Liver (tissue), 8 donors: ENCODE measurements at regions not wholly inside any gene's neighbourhood (a gene's known extent, or its start where the extent isn't known, plus 50 kb on each side); places are given as distances from the start of the nearest gene placed in this dataset.

Experiments
- DNase-seq: peaks from one replicate; pipeline ENCODE4 v3.0.0-alpha.2; 2017; ENCODE audit warnings: low spot score
- H3K27ac ChIP-seq, 2 donors: one replicate each; pipeline ENCODE4 v1.7.0; 2013; ENCODE audit warnings: inconsistent platforms in 2 of 2, low read length in 2 of 2, control low read depth in 1 of 2, low read depth in 1 of 2, mild to moderate bottlenecking in 1 of 2
- H3K27me3 ChIP-seq, 4 donors: one replicate each; pipeline versions ENCODE4 v1.6.1 to v1.7.0; 2013; ENCODE audit warnings: low read length in 3 of 4, inconsistent platforms in 1 of 4, mild to moderate bottlenecking in 1 of 4, moderate library complexity in 1 of 4; ENCODE audit not compliant: control insufficient read depth in 4 of 4, insufficient read depth in 4 of 4
- H3K36me3 ChIP-seq, 4 donors: one replicate each; pipeline versions ENCODE4 v1.6.1 to v1.7.0; 2013; ENCODE audit warnings: low read length in 3 of 4, mild to moderate bottlenecking in 3 of 4, low read depth in 1 of 4, moderate library complexity in 1 of 4; ENCODE audit not compliant: control insufficient read depth in 4 of 4, insufficient read depth in 3 of 4
- H3K4me1 ChIP-seq, 4 donors: one replicate each; pipeline versions ENCODE4 v1.6.1 to v1.7.0; 2013; ENCODE audit warnings: low read length in 3 of 4, mild to moderate bottlenecking in 3 of 4, moderate library complexity in 1 of 4; ENCODE audit not compliant: control insufficient read depth in 4 of 4, insufficient read depth in 4 of 4
- H3K4me3 ChIP-seq, 3 donors: one replicate each; pipeline versions ENCODE4 v1.6.1 to v1.7.0; 2013; ENCODE audit warnings: low read length in 3 of 3, control low read depth in 1 of 3, low read depth in 1 of 3, mild to moderate bottlenecking in 1 of 3
- H3K9ac ChIP-seq, 2 donors: one replicate each; pipeline ENCODE4 v1.7.0; 2013; ENCODE audit warnings: low read length in 2 of 2, mild to moderate bottlenecking in 2 of 2, moderate library complexity in 2 of 2, control low read depth in 1 of 2, low read depth in 1 of 2
- H3K9me3 ChIP-seq, 4 donors: one replicate each; pipeline versions ENCODE4 v1.6.1 to v1.7.0; 2013; ENCODE audit warnings: low read length in 3 of 4; ENCODE audit not compliant: control insufficient read depth in 4 of 4
- ATF3 ChIP-seq: IDR thresholded peaks from 2 replicates; pipeline ENCODE4 v1.6.1; 2016; ENCODE audit warnings: antibody characterized with exemption
- CTCF ChIP-seq: fragments of 150-350 bp; IDR thresholded peaks from 2 replicates; pipeline ENCODE4 v1.5.1; 2017; ENCODE audit warnings: improper control_type of control experiment, low read depth, low read length; ENCODE audit not compliant: missing input control
- EGR1 ChIP-seq, 2 donors: IDR thresholded peaks; 2 replicates each; pipeline ENCODE4 v1.6.1; 2016 to 2018; ENCODE audit warnings: antibody characterized with exemption in 2 of 2, low read depth in 2 of 2
- FOXA1 ChIP-seq: IDR thresholded peaks from 2 replicates; pipeline ENCODE4 v1.6.1; 2016; ENCODE audit warnings: antibody characterized with exemption
- FOXA2 ChIP-seq: IDR thresholded peaks from 2 replicates; pipeline ENCODE4 v1.6.1; 2016; ENCODE audit warnings: antibody characterized with exemption
- GABPA ChIP-seq, 2 donors: IDR thresholded peaks in 1 of 2; conservative IDR thresholded peaks in 1 of 2; 2 replicates each; pipeline ENCODE4 v1.6.1; 2016; ENCODE audit warnings: antibody characterized with exemption in 2 of 2, mild to moderate bottlenecking in 1 of 2, moderate library complexity in 1 of 2
- HNF4A ChIP-seq, 2 donors: conservative IDR thresholded peaks; 2 replicates each; pipeline ENCODE4 v1.6.1; 2016; ENCODE audit warnings: antibody characterized with exemption in 2 of 2, mild to moderate bottlenecking in 2 of 2
- HNF4G ChIP-seq: IDR thresholded peaks from 2 replicates; pipeline ENCODE4 v1.6.1; 2016; ENCODE audit warnings: antibody characterized with exemption
- JUND ChIP-seq, 2 donors: IDR thresholded peaks; 2 replicates each; pipeline ENCODE4 v1.6.1; 2016; ENCODE audit warnings: antibody characterized with exemption in 2 of 2
- MAX ChIP-seq: IDR thresholded peaks from 2 replicates; pipeline ENCODE4 v1.6.1; 2016; ENCODE audit warnings: antibody characterized with exemption
- NR2F2 ChIP-seq: IDR thresholded peaks from 2 replicates; pipeline ENCODE4 v1.6.1; 2016; ENCODE audit warnings: antibody characterized with exemption
- RAD21 ChIP-seq, 2 donors: IDR thresholded peaks; 2 replicates each; pipeline ENCODE4 v1.6.1; 2016; ENCODE audit warnings: antibody characterized with exemption in 2 of 2, mild to moderate bottlenecking in 2 of 2
- REST ChIP-seq: IDR thresholded peaks from 2 replicates; pipeline ENCODE4 v1.6.1; 2016; ENCODE audit warnings: antibody characterized with exemption, mild to moderate bottlenecking
- RXRA ChIP-seq, 2 donors: IDR thresholded peaks; 2 replicates each; pipeline ENCODE4 v1.6.1; 2017 to 2018; ENCODE audit warnings: antibody characterized with exemption in 2 of 2, mild to moderate bottlenecking in 1 of 2
- SP1 ChIP-seq: IDR thresholded peaks from 2 replicates; pipeline ENCODE4 v1.6.1; 2018; ENCODE audit warnings: antibody characterized with exemption, mild to moderate bottlenecking
- TAF1 ChIP-seq: conservative IDR thresholded peaks from 2 replicates; pipeline ENCODE4 v1.6.1; 2016; ENCODE audit warnings: antibody characterized with exemption, mild to moderate bottlenecking
- YY1 ChIP-seq: IDR thresholded peaks from 2 replicates; pipeline ENCODE4 v1.6.1; 2016; ENCODE audit warnings: antibody characterized with exemption, mild to moderate bottlenecking
- ZBTB33 ChIP-seq: IDR thresholded peaks from 2 replicates; pipeline ENCODE4 v1.6.1; 2016; ENCODE audit warnings: antibody characterized with exemption
- WGBS: extraction: QIAGEN DNeasy Blood & Tissue Kit; methylation state at CpG from one replicate; pipeline ENCODE4 v1.1.7; 2013; 5-methylcytosine and 5-hydroxymethylcytosine counted together
- donor health status: healthy.
- donor health status: healthy.
- donor health status: healthy.
- donor health status: healthy.
- donor health status: healthy.

GRCh38 chr3:118168175-118168574 lies 866.5 kb downstream of the IGSF11 start:
- peaks cover 0 to 2% (median 0%) of the 10 kb centered on the region in 4 donors for H3K9me3 ChIP-seq
- no peaks in the 10 kb centered on the region for H3K36me3 ChIP-seq
- TF ChIP-seq ZBTB33 (no peak), HNF4A (conservative IDR thresholded peaks at IDR 0.05) (peak in 1 of 2 donors; percentile 14)
- H3K27ac ChIP-seq, result no peak overlapping the region
- no peak overlapping the region for H3K4me3 ChIP-seq
- no peaks in the 10 kb centered on the region for H3K27me3 ChIP-seq
- H3K4me1 ChIP-seq, result no peaks in the 10 kb centered on the region
- H3K9ac ChIP-seq, result no peak overlapping the region
- DNase-seq, result no peak
- 62% methylated on average over 4 of the region's 4 CpGs for WGBS

GRCh38 chr3:118171236-118171852 lies 863.3 kb downstream of the IGSF11 start:
- Histone ChIP-seq H3K27me3 (no peaks in the 10 kb centered on the region), H3K9ac (no peak overlapping the region), H3K4me3 (no peak overlapping the region), H3K36me3 (no peaks in the 10 kb centered on the region), H3K4me1 (no peaks in the 10 kb centered on the region), H3K27ac (no peak overlapping the region), H3K9me3 (peaks cover 0 to 2% (median 0%) of the 10 kb centered on the region in 4 donors)
- TF ChIP-seq FOXA2 (no peak), NR2F2 (no peak), REST (no peak), TAF1 (no peak), RAD21 (IDR thresholded peaks at IDR 0.05) (no peak), SP1 (no peak), ZBTB33 (no peak), RXRA (IDR thresholded peaks at IDR 0.05) (no peak), MAX (no peak), CTCF (no peak), GABPA (IDR thresholded peaks at IDR 0.05 in 1 of 2, conservative IDR thresholded peaks at IDR 0.05 in 1 of 2) (no peak), YY1 (no peak), HNF4G (no peak), EGR1 (IDR thresholded peaks at IDR 0.05; ENCODE audit: low read depth in 2 of 2) (no peak), JUND (IDR thresholded peaks at IDR 0.05) (no peak), FOXA1 (no peak), HNF4A (conservative IDR thresholded peaks at IDR 0.05) (no peak), ATF3 (no peak)
- no peak for DNase-seq
- WGBS, result 92% methylated on average over 35 of the region's 35 CpGs
